NCI-H2227 (cell line): ENCODE measurements at regions not wholly inside any gene's neighbourhood (a gene's known extent, or its start where the extent isn't known, plus 50 kb on each side); places are given as distances from the start of the nearest gene placed in this dataset.

Source experiments
- DNase-seq: peaks from one replicate; lab custom pipeline; 2025; ENCODE audit not compliant: unreplicated experiment; lab: John Stamatoyannopoulos, UW

DNA sequence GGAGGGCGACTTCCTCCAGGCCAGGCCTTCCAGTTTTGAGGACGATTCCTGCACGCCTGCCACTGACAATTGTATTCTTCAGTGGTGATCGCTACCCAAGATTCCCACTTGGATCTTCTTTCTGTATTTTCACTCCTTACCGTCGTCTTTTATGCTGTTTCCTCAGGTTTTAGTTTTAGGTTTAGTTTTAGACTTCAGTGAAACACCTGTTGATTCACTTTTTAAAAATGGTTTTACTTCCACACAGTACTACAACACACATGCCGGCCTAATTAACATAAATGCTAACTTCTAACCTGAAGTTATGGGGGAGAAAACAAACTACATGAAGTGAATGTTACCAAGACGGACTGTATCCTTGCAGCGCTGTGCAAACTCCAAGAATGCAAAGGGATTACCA, 530.6 kb upstream of the MGMT start:
- no peak for DNase-seq

DNA sequence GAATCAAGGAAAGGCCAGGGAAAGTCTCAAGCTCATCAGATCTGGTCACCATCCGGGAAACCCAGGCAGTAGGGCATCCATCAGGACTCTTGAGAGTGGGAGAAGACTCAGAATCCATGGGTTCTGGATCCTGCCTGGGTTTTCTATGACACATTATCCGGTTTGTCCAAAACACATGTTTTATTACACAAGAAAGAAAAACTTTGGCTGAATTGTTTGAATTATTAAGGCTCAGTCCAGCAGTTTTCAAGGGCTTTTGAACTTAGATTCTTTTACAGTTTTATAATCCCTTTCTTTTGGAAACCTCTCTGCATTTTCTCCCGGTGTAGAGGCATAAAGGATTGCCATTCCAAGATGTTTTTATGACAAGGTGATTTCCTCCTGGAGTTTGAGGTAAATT, 528.5 kb upstream of the MGMT start:
- DNase-seq, result no peak

DNA sequence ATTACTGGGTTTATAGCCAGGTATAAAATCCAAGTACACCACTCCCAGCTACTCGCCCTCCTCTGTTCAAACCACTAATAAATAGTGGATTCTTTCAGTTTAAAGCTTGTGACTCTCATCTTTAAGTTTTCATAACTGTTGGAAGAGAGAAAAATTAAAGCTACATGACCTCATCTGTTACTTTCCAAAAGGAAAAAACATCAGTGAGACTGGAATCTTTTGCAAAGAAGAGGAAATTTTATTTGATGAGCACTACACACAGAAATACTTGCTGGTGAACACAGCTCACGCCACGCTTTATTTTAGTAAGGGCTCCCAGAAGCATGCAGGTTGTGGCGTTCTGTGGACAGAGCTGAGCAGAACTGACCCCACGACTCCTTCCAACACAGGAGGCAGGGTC, 527.0 kb upstream of the MGMT start:
- DNase-seq, result no peak

DNA sequence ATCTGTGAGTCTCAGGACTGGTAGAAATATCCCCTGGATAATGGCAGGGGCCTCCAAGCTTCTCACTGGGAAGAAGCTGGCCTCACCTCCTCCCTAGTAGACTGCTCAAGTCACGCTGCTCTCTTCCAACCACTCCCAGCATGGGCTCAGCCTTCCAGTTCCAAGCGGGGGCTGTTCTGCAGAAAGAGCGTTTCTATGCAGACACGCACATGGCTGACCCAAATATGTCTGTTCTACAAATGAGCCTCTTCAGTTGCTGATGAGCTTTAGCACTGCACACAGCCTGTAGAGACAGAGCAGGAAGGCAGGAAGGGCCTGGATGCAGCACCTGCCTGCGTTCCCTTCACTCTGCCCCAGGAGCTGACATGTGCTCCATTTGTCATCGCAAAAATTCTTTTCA, 523.9 kb upstream of the MGMT start:
- no peak for DNase-seq

DNA sequence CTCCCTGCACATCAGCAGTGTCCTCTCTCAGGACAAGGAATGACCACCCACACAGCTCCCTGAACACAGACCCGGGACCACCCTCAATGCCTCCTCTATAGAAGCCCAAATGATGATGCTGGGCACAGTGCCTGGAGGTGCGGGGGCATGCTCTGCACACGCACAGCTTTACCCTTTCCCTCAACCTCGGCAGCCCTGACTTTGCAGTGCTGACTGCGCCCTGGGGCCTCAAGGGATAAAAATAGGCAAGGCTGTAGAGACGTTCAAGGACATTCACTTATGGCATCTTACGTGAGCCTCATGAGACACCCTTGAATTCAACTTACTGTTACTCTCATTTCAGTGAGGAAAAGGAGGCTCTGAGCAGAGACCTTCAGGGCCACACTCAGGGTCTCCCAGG, 521.6 kb upstream of the MGMT start:
- no peak for DNase-seq

DNA sequence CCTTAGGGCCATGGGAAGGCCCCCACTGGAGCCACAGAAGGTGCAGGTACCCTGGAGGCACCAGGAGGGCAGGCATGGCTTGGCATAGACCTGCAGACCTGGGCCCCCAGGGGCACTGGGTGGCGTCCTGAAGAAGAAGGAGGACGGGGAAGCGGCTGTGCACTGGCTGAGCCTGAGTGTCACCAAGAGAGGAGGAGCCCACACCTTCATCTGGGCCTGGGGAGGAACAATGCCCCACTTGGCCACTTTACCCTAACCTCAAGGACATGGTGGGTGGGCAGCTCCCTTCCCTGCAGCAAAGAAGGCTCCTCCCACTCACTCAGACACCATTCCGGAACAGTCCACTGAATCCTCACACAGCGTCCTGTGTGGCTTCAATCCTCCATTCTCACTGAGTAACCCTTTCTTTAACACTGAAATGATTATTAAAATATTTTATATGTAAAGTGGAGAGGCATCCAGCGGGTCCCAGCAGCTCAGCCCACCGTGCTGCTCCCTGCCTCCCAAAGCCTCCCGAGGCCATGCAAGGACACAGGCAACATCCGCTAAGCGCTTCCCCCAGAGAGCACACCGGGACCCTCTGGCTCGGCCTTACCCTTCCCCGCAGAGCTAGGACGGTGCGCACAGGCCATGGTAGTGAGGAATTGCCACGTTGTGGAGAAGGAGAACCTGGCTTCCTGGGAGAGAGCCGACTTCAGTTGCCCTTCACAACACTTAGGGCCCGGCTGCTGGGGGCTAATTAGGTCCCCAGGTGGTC, 516.7 kb upstream of the MGMT start:
- DNase-seq, result no peak

DNA sequence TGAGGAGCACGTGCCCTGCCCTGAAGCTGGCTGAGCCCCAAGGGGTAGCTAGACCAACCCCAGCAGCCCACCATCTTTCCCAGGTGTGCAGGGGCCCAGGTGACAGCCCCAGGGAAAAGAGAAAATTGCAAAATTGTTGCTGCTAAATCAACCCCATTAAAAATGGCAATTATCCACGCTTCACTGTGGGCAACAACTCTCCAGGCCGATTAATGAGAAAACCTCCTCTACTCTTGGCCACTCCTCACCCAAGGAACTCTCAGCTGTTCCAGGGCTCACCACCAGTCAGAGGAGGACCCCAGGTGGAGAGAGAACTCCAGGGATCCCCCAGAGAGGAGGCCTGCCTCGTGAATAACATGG, 516.1 kb upstream of the MGMT start:
- DNase-seq, result no peak

DNA sequence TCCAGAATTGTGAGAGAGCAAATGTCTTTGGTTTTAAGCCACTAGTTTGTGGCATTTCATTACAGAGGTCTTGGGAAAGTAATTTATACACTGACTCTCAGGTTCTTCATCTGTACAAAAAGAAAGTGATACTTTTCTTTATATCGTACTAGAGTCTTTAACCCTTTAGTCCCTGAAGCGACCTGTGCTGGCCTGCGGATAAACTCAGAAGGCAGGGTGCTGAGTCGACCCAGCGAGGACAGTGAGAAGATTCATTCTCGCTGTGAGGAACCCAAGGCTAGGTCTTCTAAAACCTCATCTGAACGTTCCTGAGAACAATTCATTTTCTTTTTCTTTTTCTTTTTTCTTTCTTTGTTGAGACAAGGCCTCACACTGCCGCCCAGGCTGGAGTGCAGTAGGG, 514.2 kb upstream of the MGMT start:
- DNase-seq, result no peak

DNA sequence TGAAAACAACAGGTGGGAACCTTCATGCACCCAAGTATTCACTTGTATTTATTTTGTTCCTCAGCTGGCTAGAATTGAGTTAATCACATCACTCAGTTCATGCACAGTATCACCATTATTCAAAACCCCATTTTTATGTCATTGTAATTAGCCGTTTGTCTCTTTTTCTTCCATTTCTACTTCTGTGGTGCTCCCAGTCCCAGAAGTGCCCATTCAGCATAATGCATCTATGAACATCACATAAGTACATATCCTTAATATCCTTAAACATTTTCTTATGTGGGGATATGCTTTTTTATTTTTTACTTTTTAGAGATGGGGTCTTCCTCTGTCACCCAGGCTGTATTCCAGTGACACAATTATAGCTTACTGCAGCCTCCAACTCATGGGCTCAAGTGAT, 510.9 kb upstream of the MGMT start:
- DNase-seq, result no peak

DNA sequence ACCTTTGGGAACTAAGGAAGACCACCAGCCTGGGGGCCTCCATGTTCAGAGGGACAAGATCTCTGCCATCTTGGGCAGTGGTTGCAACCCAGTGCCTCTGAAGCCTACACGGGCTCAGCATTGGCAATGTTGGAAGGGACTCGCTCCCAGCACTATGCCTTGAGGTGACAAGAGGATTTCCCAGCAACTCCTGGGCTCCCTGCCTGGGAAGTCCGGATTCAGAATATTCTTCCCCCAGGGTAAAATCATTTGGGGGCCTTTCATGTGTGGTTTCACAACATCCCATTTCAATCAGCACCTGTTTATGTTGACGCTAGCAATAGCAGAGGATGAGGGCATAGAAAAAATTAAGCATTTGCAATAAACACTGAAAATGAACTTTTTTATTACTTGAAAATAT, 509.8 kb upstream of the MGMT start:
- DNase-seq, result no peak

DNA sequence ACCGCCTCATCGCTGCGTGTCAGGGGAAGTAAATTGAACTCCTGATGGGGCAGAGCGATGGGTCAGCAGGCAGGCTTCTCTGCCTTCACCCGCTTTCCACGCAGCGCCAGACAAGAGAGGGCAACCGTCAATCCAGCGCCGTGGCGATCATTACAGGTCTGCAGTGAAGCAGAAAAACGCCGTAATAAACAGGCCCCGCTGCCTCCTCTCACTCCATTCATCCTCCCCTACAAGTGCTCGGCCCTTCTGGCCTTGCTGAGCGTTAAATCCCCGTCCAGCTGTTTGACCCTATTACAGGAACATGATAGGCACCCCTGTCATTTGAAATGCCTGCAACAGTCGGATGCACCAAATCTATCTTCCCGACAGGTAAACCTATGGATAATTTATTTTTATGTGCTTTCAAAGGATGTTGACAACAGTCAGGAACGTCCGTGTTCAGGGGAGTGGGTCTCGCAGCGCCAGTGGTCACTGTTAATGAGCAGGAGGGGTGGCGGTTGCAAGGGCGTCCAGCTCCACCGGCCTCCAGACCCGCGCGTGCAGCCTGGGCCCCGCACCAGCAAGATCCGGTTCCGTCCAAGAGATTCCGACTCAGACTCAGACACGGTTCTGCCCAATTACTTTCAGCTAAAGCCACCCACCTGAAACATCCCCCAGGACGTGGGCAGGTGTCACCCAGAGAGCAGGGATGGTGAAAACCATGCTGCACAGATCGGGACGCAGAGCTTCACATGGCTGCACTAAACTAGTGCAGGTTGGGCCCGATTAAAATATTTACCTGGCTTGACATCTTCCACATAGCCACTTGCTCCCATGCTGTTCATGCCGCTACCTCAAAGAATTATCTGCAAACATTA, 508.0 kb upstream of the MGMT start:
- DNase-seq, result no peak

DNA sequence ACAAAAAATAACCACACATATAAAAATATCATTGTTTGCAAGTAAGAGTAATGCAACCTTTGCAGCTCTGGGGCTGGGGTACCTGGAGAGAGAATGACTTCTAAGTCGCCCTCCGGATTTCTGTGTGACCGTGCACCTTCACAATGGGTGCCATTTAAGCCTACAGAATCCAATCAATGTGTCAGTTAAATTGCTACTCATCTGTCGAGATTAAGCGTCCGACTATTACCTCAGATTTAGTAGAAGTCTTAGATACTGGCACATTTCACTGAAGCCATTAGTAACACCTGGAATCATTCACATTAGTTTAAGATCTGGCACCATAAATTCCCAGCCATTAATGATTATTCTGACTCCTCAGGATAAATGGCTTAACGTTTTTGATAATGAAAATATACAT, 507.3 kb upstream of the MGMT start:
- DNase-seq, result no peak

DNA sequence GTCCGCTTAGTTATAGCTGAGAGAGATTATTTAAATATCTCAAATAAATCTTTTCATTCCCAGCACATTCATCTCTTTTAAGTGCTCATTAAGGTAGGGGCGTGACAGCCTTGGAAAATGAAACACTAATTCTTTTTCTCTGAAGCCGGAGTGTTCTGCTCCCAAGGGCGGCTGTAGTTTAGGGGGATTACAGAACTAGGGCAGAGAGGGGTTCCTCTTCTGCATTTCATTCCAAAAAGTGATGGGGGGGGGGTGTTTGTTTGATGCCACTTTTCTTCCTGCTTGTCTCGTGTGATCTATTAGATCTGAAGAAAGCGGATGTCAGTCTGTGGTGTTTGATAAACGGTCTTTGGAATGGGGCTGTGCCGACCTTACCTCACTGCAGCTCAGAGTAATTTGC, 506.5 kb upstream of the MGMT start:
- DNase-seq, result no peak

DNA sequence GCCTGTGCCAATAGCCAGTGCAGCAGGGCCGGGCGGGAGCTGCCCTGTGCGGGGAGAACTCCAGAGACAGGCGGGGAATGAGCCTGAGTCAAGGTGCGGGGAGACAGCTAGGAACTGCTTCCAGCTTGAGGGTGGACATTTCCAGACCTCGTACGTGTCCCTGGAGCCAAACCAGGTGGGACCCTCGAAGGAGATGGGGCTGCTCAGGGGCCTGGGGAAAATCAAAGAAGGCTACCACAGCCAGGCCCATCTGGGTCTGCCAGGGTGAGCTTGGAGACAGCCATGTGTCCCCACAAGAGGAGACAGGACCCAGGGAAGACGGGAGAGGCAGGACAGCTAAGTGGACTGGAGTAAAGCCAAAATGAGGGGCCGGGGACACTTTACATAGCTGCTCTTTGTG, 504.9 kb upstream of the MGMT start:
- DNase-seq, result no peak

DNA sequence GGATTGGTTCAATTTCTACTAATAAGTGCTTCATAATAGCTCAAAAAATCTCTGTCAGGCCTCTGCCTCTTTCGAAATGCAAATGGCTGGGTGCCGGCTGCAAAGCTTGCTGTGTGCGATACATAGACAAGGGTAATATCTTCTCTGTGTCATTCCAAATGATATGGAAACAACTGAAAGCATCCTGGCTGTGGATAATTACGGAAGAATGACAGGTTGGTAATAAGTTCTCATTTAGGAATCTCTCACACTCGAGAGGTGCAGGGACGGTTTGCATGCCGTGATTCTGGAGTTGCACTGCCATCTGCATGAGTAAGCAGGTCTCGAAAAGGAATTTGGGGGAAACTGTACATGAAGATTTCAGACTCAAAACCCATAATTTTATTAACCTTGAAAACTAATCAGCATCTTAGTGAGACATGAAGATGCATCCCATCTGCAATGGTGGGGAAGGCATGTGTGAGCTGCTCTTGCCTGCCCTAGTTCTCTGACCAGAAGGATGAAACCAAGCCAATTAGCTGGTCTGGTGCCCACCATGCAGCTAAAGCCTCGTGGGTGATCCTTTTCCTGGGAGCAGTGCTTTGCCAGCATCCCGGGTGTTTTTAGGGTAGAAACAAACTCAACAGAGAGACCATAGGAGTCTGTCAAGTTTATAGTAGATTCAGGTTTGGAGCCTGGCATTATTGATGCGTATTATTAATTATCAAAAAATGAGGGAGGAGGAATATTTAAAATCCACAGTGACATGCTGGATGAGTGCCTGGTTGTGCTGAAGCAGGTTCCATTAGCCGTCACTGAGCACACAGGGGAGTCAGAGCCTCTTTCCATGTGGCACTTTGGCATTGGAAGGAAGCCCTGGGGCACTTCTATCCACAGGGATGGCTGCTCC, 503.6 kb upstream of the MGMT start:
- no peak for DNase-seq

DNA sequence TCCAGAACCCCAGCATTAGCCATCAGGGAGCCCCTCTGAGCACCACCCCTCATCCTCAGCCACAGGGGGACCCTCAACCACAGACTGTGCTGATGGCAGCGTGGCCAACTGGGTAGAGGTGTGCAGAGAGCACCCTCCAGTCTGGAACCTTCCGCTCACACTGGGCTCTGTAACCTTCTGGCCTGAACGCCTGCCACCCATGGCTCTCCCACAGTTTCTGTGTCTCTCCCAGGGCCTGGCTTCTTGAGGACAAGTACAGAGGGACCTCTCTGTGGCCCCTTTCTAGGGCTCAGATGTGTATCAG, 503.0 kb upstream of the MGMT start:
- no peak for DNase-seq

DNA sequence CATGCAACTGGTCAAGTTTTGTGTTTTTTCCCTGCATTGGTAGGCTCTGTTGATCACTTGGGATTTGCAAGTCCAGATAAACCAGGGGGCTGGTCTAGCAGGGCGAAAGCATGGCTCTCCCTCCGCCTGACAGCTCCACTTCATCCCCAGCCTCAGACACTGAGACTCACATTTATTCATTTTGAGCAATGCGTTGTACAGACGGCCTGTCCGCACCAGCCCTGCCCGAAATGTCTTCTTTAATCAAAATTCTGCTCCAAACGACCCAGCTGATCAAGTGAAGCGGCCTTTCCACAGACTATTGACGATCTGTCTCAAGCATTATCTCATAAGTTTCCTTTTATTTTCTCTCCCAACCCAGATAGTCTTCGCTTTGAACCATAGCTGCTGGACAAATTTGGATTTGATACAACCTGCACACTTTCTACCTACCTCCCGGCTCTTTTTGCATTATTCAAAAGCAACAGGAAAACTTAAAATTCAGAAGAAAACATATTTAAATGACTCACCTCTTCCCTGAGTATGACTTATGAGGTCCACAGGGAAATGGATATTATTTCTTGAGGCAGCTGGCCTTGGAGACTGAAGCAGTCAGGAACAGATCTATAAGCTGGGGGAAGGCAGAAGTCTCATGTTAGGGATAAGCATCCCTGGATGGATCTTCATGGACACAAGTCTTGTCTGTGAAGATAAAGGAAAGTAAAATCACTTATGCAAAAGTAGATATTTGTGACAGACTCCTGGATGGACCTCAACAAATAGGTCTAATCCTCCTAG, 498.9 kb upstream of the MGMT start:
- no peak for DNase-seq

DNA sequence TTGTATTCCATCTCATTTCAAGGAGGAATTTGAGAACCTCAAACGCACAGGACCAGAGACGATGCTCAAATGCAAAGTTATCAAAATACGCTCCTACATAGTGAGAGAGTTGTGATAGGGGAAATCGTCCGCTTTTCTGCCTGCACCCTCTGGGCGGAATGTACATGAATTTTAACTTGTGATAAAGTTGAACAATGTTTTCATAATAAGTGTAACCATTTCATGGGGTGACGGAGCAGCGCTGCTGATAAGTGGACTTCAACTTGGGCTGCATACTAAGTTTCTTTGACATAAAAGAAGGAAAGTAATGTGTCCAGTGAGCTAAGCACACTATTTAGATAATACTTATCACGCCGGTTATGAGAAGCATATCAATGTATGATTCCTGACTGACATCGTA, 497.5 kb upstream of the MGMT start:
- no peak for DNase-seq

DNA sequence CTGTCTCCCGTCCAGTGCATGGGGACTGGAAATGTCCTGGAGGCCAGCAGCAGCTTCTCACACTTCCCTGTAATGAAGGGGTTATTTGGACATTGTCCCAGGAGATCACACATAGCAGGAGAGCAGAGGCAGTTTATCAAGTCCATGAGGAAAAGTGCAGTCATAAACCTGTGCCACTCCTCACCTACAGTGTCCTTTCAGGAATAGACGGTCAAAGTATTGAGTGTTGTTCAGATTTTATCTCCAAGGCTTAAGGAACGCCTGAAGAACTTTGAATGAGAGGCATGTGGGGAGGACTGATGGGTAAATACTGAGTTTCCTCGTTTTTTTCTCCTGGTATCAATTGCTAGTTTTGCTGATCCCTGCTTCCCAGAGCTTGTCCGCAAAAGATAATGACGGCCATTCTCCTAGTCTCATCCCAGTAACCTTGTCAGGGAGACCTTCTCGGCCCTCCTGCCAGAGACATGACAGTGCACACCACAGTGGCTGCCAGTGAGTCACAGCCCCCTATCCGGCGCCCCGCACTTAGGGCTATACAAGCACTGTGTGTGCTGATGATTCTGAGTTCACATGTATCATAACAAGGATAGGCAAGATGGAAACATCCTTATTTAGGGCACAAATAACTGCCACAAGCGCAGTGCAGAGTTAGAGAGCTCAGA, 495.5 kb upstream of the MGMT start:
- no peak for DNase-seq

DNA sequence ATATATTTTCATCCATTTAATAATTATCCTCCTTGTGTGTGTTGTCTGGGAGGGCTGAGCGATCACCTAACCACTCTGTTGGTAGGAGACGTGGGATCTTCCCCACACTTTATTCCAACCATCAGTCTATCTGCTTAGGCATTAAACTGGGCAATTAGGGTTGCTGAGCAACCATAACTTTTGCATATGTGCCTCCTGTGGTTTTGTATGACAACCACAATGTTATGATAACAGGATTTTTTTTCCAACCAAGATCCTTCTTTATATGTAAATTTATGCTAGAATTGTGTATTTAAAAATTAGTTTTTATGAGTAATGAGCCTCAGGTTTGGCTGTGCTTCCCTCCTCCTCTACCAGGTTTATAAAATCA, 495.0 kb upstream of the MGMT start:
- no peak for DNase-seq

DNA sequence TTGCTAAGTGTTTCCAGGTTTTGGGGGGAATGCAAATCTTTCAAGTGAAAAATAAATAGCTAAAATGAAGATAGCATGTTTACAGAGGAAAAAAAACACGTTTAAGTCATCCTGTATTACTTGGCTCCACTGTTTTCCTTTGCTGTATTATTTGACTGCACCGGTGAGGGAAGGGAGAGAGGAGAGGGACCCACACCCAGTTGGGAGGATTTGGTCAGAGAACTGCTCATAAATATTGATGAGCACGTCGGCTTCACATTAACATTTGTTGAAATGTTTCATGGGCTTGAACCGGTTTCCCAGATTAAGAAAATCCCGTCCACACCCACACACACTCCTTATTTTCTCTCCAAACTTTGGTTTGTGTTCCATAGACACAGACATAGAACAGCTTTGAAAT, 493.8 kb upstream of the MGMT start:
- DNase-seq, result no peak
